ENCODE measurements at regions not wholly inside any gene's neighbourhood (a gene's known extent, or its start where the extent isn't known, plus 50 kb on each side); places are given as distances from the start of the nearest gene placed in this dataset.

DNA sequence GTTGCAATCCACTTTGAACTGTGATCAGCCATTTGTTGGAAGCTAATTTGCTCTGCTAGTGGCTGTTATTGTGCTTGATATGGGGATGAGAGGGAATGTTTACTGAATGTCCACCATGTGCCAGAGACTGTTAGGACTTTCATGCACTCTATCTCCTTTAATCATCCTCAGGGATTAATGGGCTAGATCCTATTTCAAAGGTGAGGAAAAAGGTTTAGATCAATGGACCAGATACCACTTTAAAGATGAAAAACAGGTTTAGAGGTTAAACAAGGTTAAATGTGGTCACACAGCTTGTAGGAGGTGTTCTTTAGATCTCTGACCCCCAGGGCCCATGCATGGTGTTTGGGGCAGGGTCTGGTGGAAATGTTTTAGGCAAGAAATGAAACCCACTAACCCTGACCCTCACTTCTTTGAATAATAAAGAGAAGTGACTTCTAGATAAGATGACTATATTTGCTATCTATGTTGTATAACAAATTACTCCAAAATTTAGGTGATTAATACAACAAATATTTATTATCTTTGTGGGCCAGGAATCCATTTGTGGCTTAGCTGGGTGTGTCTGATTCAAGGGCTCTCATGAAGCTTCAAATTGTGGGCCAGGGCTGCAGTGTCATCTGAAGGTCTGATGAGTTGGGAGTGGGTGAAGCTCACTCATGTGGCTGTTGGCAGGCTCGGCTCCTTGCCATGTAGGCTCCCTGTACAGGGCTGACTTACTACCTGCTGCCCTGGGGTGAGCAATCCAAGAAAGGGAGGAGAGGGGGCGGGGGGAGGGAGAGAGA is 127.8 kb upstream of the FOXA2 start:
- no peak for DNase-seq (ENCODE audit: low spot score)
- Histone ChIP-seq H2AFZ (replicated peaks) (no peak overlapping the region), H3K4me3 (no peak overlapping the region), H3K9ac (no peak overlapping the region), H3K27me3 (no peaks in the 10 kb centered on the region), H3K4me1 (no peaks in the 10 kb centered on the region), H3K4me2 (no peak overlapping the region), H3K9me3 (ENCODE audit: low read depth) (no peaks in the 10 kb centered on the region), H3K79me2 (ENCODE audit: low read depth) (no peaks in the 10 kb centered on the region), H4K20me1 (ENCODE audit: low read depth) (no peaks in the 10 kb centered on the region), H3K27ac (no peak overlapping the region), H3K36me3 (no peaks in the 10 kb centered on the region), H3F3A (ENCODE audit: low read depth) (no peaks in the 10 kb centered on the region)
- Mint-ChIP-seq H3K9me3 (peaks cover 3% of the 10 kb centered on the region), H3K4me3 (no peak overlapping the region), H3K4me1 (no peaks in the 10 kb centered on the region), H3K27ac (no peak overlapping the region), H3K27me3 (ENCODE audit: insufficient read depth, low read depth) (no peaks in the 10 kb centered on the region), H3K36me3 (no peaks in the 10 kb centered on the region)
- TF ChIP-seq EZH2phosphoT487 (IDR thresholded peaks at IDR 0.05) (no peak), EZH2 (IDR thresholded peaks at IDR 0.05) (no peak)
- TF ChIP-seq, protein P1, sequence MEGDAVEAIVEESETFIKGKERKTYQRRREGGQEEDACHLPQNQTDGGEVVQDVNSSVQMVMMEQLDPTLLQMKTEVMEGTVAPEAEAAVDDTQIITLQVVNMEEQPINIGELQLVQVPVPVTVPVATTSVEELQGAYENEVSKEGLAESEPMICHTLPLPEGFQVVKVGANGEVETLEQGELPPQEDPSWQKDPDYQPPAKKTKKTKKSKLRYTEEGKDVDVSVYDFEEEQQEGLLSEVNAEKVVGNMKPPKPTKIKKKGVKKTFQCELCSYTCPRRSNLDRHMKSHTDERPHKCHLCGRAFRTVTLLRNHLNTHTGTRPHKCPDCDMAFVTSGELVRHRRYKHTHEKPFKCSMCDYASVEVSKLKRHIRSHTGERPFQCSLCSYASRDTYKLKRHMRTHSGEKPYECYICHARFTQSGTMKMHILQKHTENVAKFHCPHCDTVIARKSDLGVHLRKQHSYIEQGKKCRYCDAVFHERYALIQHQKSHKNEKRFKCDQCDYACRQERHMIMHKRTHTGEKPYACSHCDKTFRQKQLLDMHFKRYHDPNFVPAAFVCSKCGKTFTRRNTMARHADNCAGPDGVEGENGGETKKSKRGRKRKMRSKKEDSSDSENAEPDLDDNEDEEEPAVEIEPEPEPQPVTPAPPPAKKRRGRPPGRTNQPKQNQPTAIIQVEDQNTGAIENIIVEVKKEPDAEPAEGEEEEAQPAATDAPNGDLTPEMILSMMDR (IDR thresholded peaks at IDR 0.05): no peak

DNA sequence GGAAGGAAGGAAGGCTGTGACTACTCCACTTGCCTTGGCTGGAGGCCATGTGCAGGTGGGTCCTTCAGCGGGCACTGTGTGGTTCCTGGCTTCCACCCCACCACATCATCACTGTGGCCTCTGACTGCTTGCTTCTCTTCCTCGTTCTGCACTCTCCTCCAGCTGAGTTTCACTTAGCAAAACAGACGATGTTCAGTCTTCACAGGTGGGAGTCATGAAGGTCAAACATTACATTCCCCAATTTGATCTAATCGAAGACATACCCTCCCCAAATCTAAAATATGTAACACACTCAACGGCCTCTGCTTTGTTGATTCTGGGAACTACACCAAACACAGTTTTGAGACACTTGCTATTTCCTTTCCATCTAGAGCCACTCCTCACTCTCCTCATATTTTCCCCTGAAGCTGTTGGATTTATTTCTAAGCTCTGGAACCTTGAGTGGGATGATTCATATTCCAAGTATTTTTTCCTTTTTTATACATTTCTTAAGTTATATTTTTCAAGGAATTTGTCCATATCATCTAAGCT is 132.5 kb upstream of the FOXA2 start:
- Histone ChIP-seq H3K4me2 (no peak overlapping the region), H3K9ac (no peak overlapping the region), H3K9me3 (ENCODE audit: low read depth) (no peaks in the 10 kb centered on the region), H3K27ac (no peak overlapping the region), H3K4me3 (no peak overlapping the region), H3K36me3 (no peaks in the 10 kb centered on the region), H3F3A (ENCODE audit: low read depth) (no peaks in the 10 kb centered on the region), H4K20me1 (ENCODE audit: low read depth) (no peaks in the 10 kb centered on the region), H3K27me3 (no peaks in the 10 kb centered on the region), H3K79me2 (ENCODE audit: low read depth) (no peaks in the 10 kb centered on the region), H3K4me1 (no peaks in the 10 kb centered on the region), H2AFZ (replicated peaks) (no peak overlapping the region)
- Mint-ChIP-seq H3K36me3 (no peaks in the 10 kb centered on the region), H3K27me3 (ENCODE audit: insufficient read depth, low read depth) (no peaks in the 10 kb centered on the region), H3K27ac (no peak overlapping the region), H3K9me3 (peaks cover 3% of the 10 kb centered on the region), H3K4me1 (no peaks in the 10 kb centered on the region), H3K4me3 (no peak overlapping the region)
- DNase-seq (ENCODE audit: low spot score): no peak
- TF ChIP-seq EZH2phosphoT487 (IDR thresholded peaks at IDR 0.05): no peak
- no peak for TF ChIP-seq EZH2 (IDR thresholded peaks at IDR 0.05)
- TF ChIP-seq, protein P1 (IDR thresholded peaks at IDR 0.05): no peak

DNA sequence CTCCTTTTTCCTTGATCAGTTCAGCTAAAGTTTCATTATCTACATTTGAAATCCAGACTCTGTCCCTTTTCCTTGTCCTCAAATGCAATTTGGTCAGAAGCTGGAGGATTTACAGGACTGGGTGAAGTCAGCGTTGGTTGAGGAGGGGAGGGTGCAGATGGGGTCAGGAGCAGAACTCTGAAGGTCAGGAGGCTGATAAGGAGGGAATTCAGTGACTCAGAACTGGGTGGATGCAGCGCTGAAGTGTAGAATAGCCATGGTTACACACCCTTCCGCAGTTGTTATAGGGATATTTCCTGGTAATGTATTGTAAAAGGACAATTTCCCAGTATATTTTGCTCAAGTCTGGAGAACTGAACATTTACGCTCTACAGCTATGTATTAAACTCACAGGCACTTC is 133.1 kb upstream of the FOXA2 start:
- TF ChIP-seq EZH2 (IDR thresholded peaks at IDR 0.05) (no peak), EZH2phosphoT487 (IDR thresholded peaks at IDR 0.05) (no peak)
- TF ChIP-seq, protein P1 (IDR thresholded peaks at IDR 0.05): no peak
- H3K36me3 Mint-ChIP-seq: no peaks in the 10 kb centered on the region

More for the DNA sequence above, 133.1 kb upstream of the FOXA2 start:
- no peaks in the 10 kb centered on the region for H3K27me3 ChIP-seq
- peaks cover 3% of the 10 kb centered on the region for H3K9me3 Mint-ChIP-seq
- H3K4me1 ChIP-seq: no peaks in the 10 kb centered on the region
- H3K4me3 ChIP-seq: no peak overlapping the region
- no peaks in the 10 kb centered on the region for H3K9me3 ChIP-seq (ENCODE audit: low read depth)
- no peaks in the 10 kb centered on the region for H3K36me3 ChIP-seq
- no peaks in the 10 kb centered on the region for H3F3A ChIP-seq (ENCODE audit: low read depth)
- H3K27ac ChIP-seq: no peak overlapping the region
- H3K27me3 Mint-ChIP-seq (ENCODE audit: insufficient read depth, low read depth): no peaks in the 10 kb centered on the region
- no peak overlapping the region for H3K4me3 Mint-ChIP-seq
- H4K20me1 ChIP-seq (ENCODE audit: low read depth): no peaks in the 10 kb centered on the region
- no peak for DNase-seq (ENCODE audit: low spot score)
- no peak overlapping the region for H3K4me2 ChIP-seq
- no peaks in the 10 kb centered on the region for H3K4me1 Mint-ChIP-seq
- H2AFZ ChIP-seq (replicated peaks): no peak overlapping the region
- H3K27ac Mint-ChIP-seq: no peak overlapping the region
- H3K79me2 ChIP-seq (ENCODE audit: low read depth): no peaks in the 10 kb centered on the region
- no peak overlapping the region for H3K9ac ChIP-seq
